HG03457 (cell line): ENCODE measurements at regions not wholly inside any gene's neighbourhood (a gene's known extent, or its start where the extent isn't known, plus 50 kb on each side); places are given as distances from the start of the nearest gene placed in this dataset.
"Not testable (repeated sequence)": the region's sequence is repeated elsewhere in the genome, so short reads cannot be mapped to it uniquely, and the experiment has no call there.

Experiments used
- ATAC-seq: cut with Tn5 transposase; IDR thresholded peaks from one replicate; pipeline ENCODE4 v1.9.1; 2021; ENCODE audit warnings: moderate number of reproducible peaks; ENCODE audit not compliant: unreplicated experiment

DNA sequence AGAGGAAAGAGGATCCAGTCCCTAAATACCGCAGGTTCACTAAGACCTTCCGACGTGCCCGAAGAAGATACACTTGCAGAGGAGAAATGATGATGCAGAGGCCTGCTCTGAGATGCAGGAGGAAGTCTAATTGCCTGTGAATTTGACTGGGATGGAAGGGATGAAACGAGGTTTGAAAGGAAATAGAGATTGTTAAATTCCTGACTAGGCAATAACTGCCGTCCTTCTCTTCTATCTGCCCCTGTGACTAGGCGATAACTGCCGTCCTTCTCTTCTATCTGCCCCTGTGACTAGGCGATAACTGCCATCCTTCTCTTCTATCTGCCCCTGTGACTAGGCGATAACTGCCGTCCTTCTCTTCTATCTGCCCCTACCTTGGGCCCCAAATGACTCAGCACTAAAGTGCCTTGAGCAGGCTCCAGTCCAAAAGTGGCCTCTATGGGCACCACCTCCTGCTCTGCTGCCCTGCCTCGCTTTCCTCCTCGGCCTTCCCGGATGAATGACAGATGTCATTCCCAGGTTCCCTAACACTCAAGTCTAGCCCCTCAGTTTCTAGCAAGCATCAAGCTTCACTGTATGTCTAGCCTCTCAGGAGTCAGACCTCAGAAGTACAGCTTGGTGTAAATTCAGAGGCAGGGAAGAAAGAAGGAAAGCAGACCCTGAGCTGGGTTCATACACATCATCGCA is 189.1 kb downstream of the FOXD4L6 start:
- ATAC-seq, result not testable (repeated sequence)

DNA sequence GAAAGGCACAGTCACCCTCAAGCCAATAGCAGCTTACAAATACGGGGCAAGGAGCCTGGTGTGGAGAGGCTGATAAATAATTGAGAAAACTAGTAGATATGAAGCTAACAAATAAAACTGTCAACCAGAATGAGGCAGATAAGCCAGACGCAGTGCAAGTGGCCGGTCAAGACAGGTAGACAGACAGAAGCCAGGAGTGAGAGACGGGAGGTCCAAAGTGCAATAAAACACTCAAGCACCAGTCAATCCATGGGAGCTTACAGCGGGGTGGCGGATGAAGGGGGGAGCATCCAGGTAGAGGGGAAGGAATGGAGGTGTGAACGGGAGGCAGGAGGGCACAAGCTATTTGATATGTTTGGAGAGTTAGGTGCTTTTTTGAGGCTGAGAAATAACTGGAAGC is 193.1 kb downstream of the FOXD4L6 start:
- ATAC-seq, result no peak

DNA sequence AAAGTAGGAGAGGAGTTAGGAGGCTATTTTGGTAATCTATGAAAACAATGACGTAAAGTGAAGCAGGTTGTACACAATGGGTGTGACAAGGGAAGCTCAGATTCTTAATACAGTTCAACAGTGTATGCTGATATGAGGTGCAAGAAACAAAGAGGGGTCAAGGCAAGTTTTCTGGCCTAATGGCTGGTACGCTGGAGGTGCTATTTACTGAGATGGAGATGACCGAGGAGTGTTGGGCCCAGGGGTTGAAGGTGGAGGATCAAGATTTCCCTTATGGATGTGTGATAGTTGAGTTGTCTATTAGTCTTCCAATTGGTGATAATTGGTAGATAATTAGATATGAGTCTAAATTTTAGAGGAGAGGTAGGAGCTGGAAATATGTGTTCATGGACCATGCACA is 194.0 kb downstream of the FOXD4L6 start:
- ATAC-seq, result not testable (repeated sequence)

DNA sequence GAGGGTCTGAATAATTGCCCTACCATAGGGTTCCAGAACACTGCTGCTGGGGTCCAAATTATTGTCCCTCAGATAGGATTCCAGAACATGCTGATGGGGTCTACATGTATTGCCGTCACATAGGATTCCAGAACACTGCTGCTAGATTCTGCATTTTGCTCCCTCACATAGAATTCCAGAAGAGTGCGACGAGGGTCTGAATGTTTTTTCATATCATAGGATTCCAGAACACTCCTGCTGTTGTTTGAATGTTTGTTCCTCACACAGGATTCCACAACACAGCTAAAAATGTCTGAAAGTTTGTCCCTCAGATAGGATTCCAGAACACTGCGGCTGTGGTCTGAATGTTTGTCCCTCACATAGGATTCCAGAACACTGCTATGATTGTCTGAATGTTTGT is 198.1 kb downstream of the FOXD4L6 start:
- not testable (repeated sequence) for ATAC-seq

DNA sequence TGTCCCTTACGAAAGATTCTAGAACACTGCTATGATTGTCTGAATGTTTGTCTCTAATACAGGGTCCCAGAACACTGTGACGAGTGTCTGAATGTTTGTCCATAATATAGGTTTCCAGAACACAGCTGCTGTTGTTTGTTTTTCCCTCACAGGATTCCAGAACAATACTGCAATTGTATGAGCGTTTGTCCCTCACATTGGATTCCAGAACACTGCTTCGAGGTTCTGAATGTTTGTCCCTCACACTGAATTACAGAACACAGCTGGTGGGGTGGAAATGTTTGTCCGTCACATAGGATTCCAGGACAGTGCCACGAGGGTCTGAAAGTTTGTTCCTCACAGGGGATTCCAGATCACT is 199.0 kb downstream of the FOXD4L6 start:
- ATAC-seq, result not testable (repeated sequence)

DNA sequence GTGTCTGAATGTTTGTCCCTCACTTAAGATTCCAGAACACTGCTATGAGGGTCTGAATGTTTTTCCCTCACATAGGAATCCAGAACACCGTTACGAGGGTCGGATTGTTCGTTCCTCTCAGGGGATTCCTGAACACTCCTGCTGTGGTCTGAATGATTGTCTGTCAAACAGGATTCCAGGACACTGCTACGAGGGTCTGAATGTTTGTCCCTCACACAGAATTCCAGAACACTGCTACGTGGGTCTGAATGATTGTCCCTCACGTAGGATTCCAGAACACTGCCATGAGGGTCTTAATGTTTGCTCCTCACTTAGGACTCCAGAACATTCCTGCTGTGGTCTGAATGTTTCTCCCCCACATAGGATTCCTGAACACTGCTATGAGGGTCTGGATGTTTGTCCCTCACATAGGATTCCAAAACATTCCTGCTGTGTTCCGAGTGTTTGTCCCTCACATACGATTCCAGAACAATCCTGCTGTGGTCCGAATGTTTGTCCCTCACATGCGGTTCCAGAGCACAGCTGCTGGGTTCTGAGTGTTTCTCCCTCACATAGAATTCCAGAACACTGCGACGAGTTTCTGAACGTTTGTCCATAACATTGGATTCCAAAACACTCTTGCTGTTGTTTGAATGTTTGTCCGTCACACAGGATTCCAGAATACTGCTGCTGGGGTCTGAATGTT is 199.5 kb downstream of the FOXD4L6 start:
- no peak for ATAC-seq

DNA sequence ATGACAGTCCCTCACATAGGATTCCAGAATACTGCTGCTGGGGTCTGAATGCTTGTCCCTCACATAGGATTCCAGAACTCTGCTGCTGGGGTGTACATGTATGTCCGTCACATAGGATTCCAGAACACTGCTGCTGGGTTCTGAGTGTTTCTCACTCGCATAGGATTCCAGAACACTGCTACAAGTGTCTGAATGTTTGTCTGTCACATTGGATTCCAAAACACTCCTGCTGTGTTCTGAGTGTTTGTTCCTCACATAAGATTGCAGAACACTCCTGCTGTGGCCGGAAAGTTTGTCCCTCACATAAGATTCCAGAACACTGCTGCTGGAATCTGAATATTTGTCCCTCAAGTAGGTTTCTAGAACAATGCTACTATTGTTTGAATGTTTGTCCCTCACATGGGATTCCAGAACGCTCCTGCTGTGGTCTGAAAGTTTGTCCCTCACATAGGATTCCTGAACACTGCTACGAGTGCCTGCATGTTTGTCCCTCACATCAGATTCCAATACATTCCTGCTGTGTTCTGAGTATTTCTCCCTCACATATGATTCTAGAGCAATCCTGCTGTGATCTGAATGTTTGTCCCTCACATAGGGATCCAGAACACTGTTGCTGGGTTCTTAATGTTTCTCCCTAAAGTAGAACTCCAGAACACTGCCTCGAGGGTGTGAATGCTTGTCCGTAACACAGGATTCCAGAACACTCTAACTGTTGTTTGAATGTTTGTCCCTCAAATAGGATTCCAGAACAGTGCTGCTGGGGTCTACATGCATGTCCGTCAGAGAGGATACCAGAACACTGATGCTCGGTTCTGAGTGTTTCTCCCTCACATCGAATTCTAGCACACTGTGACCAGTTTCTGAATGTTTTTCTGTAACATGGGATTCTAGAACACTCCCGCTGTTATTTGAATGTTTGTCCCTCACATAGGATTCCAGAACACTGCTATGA is 200.4 kb downstream of the FOXD4L6 start:
- ATAC-seq, result no peak

DNA sequence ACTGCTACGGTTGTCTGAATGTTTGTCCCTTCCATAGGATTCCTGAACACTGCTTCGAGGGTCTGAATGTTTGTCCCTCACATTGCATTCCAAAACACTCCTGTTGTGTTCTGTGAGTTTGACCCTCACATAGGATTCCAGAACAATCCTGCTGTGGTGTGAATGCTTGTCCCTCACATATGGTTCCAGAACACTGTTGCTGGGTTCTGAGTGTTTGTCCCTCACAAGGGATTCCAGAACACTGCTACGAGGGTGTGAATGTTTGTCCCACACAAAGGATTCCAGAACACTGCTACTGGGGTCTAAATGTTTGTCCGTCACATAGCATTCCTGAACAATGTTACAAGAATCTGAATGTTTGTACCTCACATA is 201.2 kb downstream of the FOXD4L6 start:
- no peak for ATAC-seq

DNA sequence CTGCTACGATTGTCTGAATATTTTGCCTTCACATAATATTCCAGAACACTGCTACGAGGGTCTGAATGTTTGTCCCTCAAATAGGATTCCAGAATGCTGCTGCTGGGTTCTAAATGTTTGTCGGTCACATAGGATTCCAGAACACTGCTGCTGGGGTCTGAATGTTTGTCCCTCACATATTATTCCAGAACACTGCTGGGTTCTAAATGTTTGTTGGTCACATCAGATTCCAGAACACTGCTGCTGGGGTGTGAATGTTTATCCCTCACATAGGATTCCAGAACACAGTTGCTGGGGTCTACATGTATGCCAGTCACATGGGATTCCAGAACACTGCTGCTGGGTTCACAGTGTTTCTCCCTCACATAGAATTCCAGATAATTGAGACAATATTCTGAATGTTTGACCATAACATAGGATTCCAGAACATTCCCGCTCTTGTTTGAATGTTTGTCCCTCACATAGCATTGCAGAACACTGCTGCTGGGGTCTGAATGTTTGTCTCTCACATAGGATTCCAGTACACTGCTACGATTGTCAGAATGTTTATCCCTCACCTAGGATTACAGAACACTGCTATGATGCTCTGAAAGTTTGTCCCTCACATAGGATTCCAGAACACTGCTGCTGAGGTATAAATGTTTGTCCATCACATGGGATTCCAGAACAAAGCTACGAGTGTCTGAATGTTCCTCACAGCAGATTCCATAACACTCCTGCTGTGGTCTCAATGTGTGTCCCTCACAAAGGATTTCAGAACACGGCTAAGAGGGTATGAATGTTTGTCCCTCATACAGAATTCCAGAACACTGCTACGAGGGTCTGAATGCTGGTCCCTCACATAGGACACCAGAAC is 201.8 kb downstream of the FOXD4L6 start:
- no peak for ATAC-seq

DNA sequence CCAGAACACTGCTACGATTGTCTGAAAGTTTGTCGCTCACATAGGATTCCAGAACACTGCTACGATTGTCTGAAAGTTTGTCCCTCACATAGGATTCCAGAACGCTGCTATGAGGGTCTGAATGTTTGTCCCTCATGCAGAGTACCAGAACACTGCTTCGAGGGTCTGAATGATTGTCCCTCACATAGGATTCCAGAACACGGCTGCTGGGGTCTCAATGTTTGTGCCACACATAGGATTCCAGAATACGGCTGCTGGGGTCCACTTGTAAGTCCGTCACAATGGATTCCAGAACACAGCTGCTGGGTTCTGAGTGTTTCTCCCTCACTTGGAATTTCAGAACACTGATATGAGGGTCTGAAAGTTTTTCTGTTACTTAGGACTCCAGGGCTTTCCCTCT is 203.3 kb downstream of the FOXD4L6 start:
- ATAC-seq, result no peak

DNA sequence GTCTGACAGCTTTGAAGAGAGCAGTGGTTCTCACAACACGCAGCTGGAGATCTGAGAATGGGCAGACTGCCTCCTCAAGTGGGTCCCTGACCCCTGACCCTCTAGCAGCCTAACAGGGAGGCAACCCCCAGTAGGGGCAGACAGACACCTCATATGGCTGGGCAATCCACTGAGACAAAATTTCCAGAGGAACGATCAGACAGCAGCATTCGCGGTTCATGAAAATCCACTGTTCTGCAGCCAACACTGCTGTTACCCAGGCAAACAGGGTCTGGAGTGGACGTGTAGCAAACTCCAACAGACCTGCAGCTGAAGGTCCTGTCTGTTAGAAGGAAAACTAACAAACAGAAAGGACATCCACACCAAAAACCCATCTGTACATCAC is 212.1 kb downstream of the FOXD4L6 start:
- not testable (repeated sequence) for ATAC-seq

DNA sequence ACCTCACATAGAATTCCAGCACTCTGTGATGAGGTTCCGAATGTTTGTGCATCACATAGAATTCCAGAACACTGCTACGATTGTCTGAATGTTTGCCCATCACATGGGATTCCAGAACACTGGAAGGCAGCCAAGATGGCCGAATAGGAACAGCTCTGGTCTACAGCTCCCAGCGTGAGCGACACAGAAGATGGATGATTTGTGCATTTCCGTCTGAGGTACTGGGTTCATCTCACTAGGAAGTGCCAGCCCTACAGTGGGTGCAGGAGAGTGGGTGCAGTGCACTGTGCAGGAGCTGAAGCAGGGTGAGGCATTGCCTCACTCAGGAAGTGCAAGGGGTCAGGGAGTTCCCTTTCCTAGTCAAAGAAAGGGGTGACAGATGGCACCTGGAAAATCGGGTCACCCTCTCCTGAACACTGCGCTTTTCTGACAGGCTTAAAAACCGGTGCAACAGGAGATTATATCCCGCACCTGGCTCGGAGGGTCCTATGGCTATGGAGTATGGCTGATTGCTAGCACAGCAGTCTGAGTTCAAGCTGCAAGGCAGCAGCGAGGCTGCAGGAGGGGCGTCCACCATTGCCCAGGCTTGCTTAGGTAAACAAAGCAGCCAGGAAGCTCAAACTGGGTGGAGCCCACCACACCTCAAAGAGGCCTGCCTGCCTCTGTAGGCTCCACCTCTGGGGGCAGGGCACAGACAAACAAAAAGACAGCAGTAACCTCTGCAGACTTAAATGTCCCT is 212.7 kb downstream of the FOXD4L6 start:
- not testable (repeated sequence) for ATAC-seq

DNA sequence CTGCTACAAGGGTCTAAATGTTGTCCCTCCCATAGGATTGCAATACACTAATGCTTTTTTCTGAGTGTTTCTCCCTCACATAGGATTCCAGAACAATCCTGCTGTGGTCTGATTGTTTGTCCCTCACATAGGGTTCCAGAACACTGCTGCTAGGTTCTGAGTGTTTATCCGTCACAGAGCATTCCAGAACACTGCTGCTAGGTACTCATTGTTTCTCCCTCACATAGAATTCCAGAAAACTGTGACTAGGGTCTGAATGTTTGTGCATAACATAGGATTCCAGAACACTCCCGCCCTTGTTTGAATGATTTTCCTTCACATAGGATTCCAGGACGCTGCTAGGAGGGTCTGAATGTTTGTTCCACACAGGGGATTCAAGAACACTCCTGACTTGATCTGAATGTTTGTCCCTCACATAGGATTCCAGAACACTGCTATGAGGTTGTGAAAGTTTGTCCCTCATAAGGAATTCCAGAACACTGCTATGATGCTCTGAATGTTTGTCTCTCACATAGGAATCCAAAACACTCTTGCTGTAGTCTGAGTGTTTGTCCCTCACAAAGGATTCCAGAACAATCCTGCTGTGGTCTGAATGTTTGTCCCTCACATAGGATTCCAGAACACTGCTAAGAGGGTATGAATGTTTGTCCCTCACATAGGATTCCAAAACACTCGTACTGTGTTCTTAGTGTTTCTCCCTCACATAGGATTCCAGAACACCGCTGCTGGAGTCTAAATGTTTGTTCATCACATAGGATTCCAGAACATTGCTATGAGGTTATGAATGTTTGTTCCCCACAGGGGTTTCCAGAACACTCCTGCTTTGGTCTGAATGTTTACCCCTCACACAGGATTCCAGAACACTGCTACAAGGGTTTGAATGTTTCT is 213.5 kb downstream of the FOXD4L6 start:
- no peak for ATAC-seq

DNA sequence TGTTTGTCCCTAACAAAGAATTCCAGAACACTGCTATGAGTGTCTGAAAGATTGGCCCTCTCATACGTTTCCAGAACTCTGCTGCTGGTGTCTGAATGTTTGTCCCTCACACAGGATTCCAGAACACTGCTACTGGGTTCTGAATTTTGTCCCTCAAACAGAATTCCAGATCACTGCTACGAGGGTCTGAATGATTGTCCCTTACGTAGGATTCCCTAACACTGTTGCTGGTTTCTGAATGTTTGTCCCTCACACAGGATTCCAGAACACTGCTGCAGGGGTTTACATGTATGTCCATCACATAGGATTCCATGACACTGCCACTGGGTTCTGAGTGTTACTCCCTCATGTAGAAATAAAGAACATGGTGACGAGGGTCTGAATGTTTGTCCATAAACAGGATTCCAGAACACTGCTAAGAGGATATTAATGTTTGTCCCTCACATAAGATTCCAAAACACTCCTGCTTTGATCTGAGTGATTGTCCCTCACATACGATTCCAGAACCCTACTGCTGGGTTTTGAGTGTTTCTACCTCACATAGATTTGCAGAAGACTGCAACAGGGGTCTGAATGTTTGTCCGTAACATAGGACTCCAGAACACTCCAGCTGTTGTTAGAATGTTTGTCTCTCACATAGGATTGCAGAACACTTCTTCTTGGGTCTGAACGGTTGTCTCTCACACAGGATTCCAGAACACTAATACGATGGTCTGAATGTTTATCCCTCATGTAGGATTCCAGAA is 214.4 kb downstream of the FOXD4L6 start:
- no peak for ATAC-seq

DNA sequence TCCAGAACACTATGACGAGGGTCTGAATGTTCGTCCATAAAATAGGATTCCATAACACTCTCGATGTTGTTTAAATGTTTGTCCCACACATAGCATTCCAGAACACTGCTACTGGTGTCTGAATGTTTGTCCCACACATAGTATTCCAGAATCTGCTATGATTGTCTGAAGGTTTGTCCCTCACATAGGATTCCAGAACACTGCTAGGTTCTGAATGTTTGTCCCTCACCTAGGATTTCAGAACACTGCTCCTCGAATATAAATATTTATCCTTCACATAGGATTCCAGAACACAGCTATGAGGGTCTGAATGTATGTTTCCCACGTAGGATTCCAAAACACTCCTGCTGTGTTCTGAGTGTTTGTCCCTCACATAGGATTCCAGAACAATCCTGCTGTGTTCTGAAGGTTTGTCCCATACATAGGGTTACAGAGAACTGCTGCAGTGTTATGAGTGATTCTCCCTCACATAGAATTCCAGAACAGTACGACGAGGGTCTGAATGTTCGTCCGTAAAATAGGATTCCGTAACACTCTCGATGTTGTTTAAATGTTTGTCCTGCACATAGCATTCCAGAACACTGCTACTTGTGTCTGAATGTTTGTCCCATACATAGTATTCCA is 215.3 kb downstream of the FOXD4L6 start:
- ATAC-seq, result no peak

DNA sequence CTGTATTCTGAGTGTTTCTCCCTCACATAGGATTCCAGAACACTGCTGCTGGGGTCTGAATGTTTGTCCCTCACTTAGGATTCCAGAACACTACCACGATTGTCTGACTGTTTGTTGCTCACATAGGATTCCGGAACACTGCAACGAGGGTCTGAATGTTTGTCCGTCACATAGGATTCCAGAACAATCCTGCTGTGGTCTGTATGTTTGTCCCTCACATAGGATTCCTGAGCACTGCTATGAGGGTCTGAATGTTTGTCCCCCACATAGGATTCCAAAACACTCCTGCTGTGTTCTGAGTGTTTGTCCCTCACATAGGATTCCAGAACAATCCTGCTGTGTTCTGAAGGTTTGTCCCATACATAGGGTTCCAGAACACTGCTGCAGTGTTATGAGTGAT is 215.8 kb downstream of the FOXD4L6 start:
- not testable (repeated sequence) for ATAC-seq

DNA sequence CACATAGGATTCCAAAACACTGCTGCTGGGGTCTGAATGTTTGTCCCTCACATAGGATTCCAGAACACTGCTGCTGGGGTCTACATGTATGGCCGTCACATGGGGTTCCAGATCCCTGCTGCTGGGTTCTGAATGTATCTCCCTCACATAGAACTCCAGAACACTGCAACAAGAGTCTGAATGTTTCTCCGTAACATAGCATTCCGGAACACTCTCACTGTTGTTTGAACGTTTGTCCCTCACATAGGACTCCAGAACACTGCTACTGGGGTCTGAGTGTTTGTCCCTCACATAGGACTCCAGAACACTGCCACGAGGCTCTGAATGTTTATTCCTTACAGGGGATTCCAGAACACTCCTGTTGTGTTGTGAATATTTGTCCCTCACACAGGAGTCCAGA is 216.8 kb downstream of the FOXD4L6 start:
- ATAC-seq, result no peak

DNA sequence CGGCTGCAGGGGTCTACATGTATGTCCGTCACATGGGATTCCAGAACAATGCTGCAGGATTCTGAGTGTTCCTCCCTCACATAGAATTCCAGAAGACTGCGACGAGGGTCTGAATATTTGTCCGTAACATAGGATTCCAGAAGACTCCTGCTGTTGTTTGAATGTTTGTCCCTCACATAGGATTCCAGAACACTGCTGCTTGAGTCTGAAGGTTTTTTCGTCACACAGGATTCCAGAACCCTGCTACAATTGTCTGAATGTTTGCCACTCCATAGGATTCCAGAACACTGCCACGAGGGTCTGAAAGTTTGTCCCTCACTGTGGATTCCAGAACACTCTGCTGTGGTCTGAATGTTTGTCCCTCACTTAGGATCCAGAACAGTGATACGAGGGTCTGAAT is 217.5 kb downstream of the FOXD4L6 start:
- ATAC-seq, result not testable (repeated sequence)
